Chondrocyte (in vitro differentiated cells): ENCODE measurements at regions not wholly inside any gene's neighbourhood (a gene's known extent, or its start where the extent isn't known, plus 50 kb on each side); places are given as distances from the start of the nearest gene placed in this dataset.
"Not testable (repeated sequence)": the region's sequence is repeated elsewhere in the genome, so short reads cannot be mapped to it uniquely, and the experiment has no call there.

Source experiments
- DNase-seq: peaks from one replicate; pipeline ENCODE4 v3.0.0; 2021; ENCODE audit warnings: mixed read lengths, low spot score
- H3K27ac Mint-ChIP-seq: one replicate; pipeline ENCODE4 v1.8.0; 2021; ENCODE audit warnings: mild to moderate bottlenecking, moderate library complexity, mixed read lengths; ENCODE audit not compliant: unreplicated experiment
- H3K27me3 Mint-ChIP-seq: 2 replicates; pipeline ENCODE4 v1.8.0; 2021; ENCODE audit warnings: low read depth, mixed read lengths
- H3K36me3 Mint-ChIP-seq: 2 replicates; pipeline ENCODE4 v1.8.0; 2021; ENCODE audit warnings: low read depth, mixed read lengths
- H3K4me1 Mint-ChIP-seq: 2 replicates; pipeline ENCODE4 v1.8.0; 2021; ENCODE audit warnings: low read depth, mild to moderate bottlenecking, mixed read lengths
- H3K4me3 Mint-ChIP-seq: one replicate; pipeline ENCODE4 v1.8.0; 2021; ENCODE audit warnings: mild to moderate bottlenecking, moderate library complexity, mixed read lengths; ENCODE audit not compliant: unreplicated experiment
- H3K9me3 Mint-ChIP-seq: 2 replicates; pipeline ENCODE4 v1.8.0; 2021; ENCODE audit warnings: low read depth, mixed read lengths

- not testable (repeated sequence) for H3K4me1 Mint-ChIP-seq, H3K9me3 Mint-ChIP-seq, H3K36me3 Mint-ChIP-seq, H3K27me3 Mint-ChIP-seq, H3K27ac Mint-ChIP-seq, H3K4me3 Mint-ChIP-seq, DNase-seq
These were observed 64.8 kb downstream of the RPS15A start for GRCh38 chr16:18725321-18725720.

GRCh38 chr16:18719978-18720377 lies 70.2 kb downstream of the RPS15A start:
- not testable (repeated sequence) for H3K4me3 Mint-ChIP-seq, H3K27me3 Mint-ChIP-seq, H3K27ac Mint-ChIP-seq, DNase-seq, H3K9me3 Mint-ChIP-seq, H3K4me1 Mint-ChIP-seq, H3K36me3 Mint-ChIP-seq

GRCh38 chr16:18712580-18712979 lies 77.6 kb downstream of the RPS15A start:
- DNase-seq, H3K4me3 Mint-ChIP-seq, H3K9me3 Mint-ChIP-seq, H3K36me3 Mint-ChIP-seq, H3K4me1 Mint-ChIP-seq, H3K27me3 Mint-ChIP-seq, H3K27ac Mint-ChIP-seq: not testable (repeated sequence)

- H3K27ac Mint-ChIP-seq, H3K4me1 Mint-ChIP-seq, DNase-seq, H3K9me3 Mint-ChIP-seq, H3K27me3 Mint-ChIP-seq, H3K4me3 Mint-ChIP-seq, H3K36me3 Mint-ChIP-seq: not testable (repeated sequence)
These were observed 79.5 kb downstream of the RPS15A start for GRCh38 chr16:18710659-18711058.

GRCh38 chr16:18701239-18701638 lies 88.9 kb downstream of the RPS15A start:
- H3K4me3 Mint-ChIP-seq, H3K27me3 Mint-ChIP-seq, H3K9me3 Mint-ChIP-seq, DNase-seq, H3K4me1 Mint-ChIP-seq, H3K36me3 Mint-ChIP-seq, H3K27ac Mint-ChIP-seq: not testable (repeated sequence)

GRCh38 chr16:18696029-18696428 lies 94.1 kb downstream of the RPS15A start:
- DNase-seq, H3K27me3 Mint-ChIP-seq, H3K27ac Mint-ChIP-seq, H3K4me1 Mint-ChIP-seq, H3K36me3 Mint-ChIP-seq, H3K9me3 Mint-ChIP-seq, H3K4me3 Mint-ChIP-seq: not testable (repeated sequence)

GRCh38 chr16:18686079-18686968 lies 103.8 kb downstream of the RPS15A start:
- H3K4me3 Mint-ChIP-seq, H3K27me3 Mint-ChIP-seq, H3K27ac Mint-ChIP-seq, H3K9me3 Mint-ChIP-seq, DNase-seq, H3K4me1 Mint-ChIP-seq, H3K36me3 Mint-ChIP-seq: not testable (repeated sequence)

GRCh38 chr16:18645784-18646183 lies 83.9 kb upstream of the NOMO2 start:
- not testable (repeated sequence) for H3K36me3 Mint-ChIP-seq, H3K27me3 Mint-ChIP-seq, H3K9me3 Mint-ChIP-seq, H3K27ac Mint-ChIP-seq, H3K4me1 Mint-ChIP-seq, H3K4me3 Mint-ChIP-seq
- peak; percentile 57 for DNase-seq

GRCh38 chr16:18636928-18637327 lies 75.0 kb upstream of the NOMO2 start:
- not testable (repeated sequence) for H3K4me1 Mint-ChIP-seq, H3K4me3 Mint-ChIP-seq, H3K9me3 Mint-ChIP-seq, H3K27me3 Mint-ChIP-seq, DNase-seq, H3K27ac Mint-ChIP-seq, H3K36me3 Mint-ChIP-seq

- H3K4me3 Mint-ChIP-seq, H3K27me3 Mint-ChIP-seq, H3K36me3 Mint-ChIP-seq, H3K27ac Mint-ChIP-seq, DNase-seq, H3K4me1 Mint-ChIP-seq, H3K9me3 Mint-ChIP-seq: not testable (repeated sequence)
These were observed 74.3 kb upstream of the NOMO2 start for GRCh38 chr16:18636148-18636547.

- H3K27ac Mint-ChIP-seq, H3K36me3 Mint-ChIP-seq, H3K9me3 Mint-ChIP-seq, DNase-seq, H3K4me3 Mint-ChIP-seq, H3K4me1 Mint-ChIP-seq, H3K27me3 Mint-ChIP-seq: not testable (repeated sequence)
These were observed 73.1 kb upstream of the NOMO2 start for GRCh38 chr16:18634981-18635380.

- H3K36me3 Mint-ChIP-seq, H3K4me1 Mint-ChIP-seq, H3K9me3 Mint-ChIP-seq, H3K4me3 Mint-ChIP-seq, H3K27me3 Mint-ChIP-seq, DNase-seq, H3K27ac Mint-ChIP-seq: not testable (repeated sequence)
These were observed 69.8 kb upstream of the NOMO2 start for GRCh38 chr16:18631713-18632112.

- H3K4me3 Mint-ChIP-seq, H3K9me3 Mint-ChIP-seq, H3K4me1 Mint-ChIP-seq, H3K36me3 Mint-ChIP-seq, DNase-seq, H3K27ac Mint-ChIP-seq, H3K27me3 Mint-ChIP-seq: not testable (repeated sequence)
These were observed 55.1 kb upstream of the NOMO2 start for GRCh38 chr16:18616993-18617392.
